DND-41 (cell line): ENCODE measurements at regions not wholly inside any gene's neighbourhood (a gene's known extent, or its start where the extent isn't known, plus 50 kb on each side); places are given as distances from the start of the nearest gene placed in this dataset.

Experiments used
- EZH2 ChIP-seq: IDR thresholded peaks from 3 replicates; pipeline ENCODE4 v1.6.1; 2012; ENCODE audit warnings: borderline replicate concordance, low read depth, mild to moderate bottlenecking, moderate library complexity, low read length, inconsistent platforms; ENCODE audit not compliant: severe bottlenecking
- TF ChIP-seq, protein P1 (sequence below): IDR thresholded peaks from 2 replicates; pipeline ENCODE4 v1.5.1; 2012; ENCODE audit warnings: borderline replicate concordance, low read length, moderate library complexity, mild to moderate bottlenecking; ENCODE audit not compliant: poor library complexity, severe bottlenecking; ENCODE audit errors: extremely low read depth

DNA sequence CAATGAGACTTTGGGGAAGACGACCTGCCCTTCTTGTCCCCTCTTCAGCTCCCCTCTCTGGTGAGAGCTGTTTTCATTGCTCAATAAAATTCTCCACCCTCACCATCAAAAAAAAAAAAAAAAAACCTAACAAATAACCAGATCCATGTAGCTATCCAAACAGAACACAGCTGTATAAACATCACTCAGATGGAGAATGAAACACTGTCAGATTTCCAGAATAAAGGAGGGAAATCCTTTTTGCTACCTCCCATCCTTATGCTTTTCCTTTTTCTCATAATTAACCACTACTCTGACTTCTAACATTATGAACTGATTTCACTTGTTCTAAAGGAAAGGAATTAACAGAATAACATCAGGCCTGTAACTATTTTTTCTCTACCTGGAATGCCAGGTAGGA, 155.6 kb downstream of the PPP4R3C start:
- TF ChIP-seq, protein P1, sequence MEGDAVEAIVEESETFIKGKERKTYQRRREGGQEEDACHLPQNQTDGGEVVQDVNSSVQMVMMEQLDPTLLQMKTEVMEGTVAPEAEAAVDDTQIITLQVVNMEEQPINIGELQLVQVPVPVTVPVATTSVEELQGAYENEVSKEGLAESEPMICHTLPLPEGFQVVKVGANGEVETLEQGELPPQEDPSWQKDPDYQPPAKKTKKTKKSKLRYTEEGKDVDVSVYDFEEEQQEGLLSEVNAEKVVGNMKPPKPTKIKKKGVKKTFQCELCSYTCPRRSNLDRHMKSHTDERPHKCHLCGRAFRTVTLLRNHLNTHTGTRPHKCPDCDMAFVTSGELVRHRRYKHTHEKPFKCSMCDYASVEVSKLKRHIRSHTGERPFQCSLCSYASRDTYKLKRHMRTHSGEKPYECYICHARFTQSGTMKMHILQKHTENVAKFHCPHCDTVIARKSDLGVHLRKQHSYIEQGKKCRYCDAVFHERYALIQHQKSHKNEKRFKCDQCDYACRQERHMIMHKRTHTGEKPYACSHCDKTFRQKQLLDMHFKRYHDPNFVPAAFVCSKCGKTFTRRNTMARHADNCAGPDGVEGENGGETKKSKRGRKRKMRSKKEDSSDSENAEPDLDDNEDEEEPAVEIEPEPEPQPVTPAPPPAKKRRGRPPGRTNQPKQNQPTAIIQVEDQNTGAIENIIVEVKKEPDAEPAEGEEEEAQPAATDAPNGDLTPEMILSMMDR = no peak
- no peak for TF ChIP-seq EZH2
